IMR-90 (cell line): ENCODE measurements at regions not wholly inside any gene's neighbourhood (a gene's known extent, or its start where the extent isn't known, plus 50 kb on each side); places are given as distances from the start of the nearest gene placed in this dataset.

Source experiments
- ATAC-seq: fragments of 200-7000 bp; cut with Tn5 transposase; 2 replicates; pipeline ENCODE4 v1.9.1; 2020; ENCODE audit warnings: low read depth, mild to moderate bottlenecking, moderate library complexity
- BruUV-seq: library from RNA; stranded (reverse); fragments of 400-500 nt; replicated peaks from 2 replicates; lab custom pipeline; 2021; lab: Mats Ljungman, UMichigan
- CTCF ChIA-PET: fragments of 300-600 bp; formaldehyde crosslinking; extraction: SDS; loops from one replicate; lab custom pipeline; 2021; ENCODE audit warnings: antibody characterized with exemption; lab: Yijun Ruan, JAX
- POLR2A ChIA-PET: fragments of 300-600 bp; sonication (Branson Sonifier 250); formaldehyde crosslinking; loops from one replicate; lab custom pipeline; 2022; ENCODE audit warnings: antibody characterized with exemption; ENCODE audit not compliant: unreplicated experiment; lab: Charles Lee
- DNase-seq: peaks from one replicate; pipeline ENCODE4 v3.0.0; 2013
- H2AFZ ChIP-seq: replicated peaks from 2 replicates; pipeline ENCODE3; 2013; ENCODE audit warnings: low read length, mild to moderate bottlenecking; ENCODE audit not compliant: poor library complexity
- H2AK5ac ChIP-seq: 2 replicates; pipeline ENCODE4 v1.6.1; 2013; ENCODE audit warnings: low read depth, low read length, inconsistent platforms
- H2AK9ac ChIP-seq: replicated peaks from 2 replicates; pipeline ENCODE3; 2013; ENCODE audit warnings: mild to moderate bottlenecking, low read depth, low read length, moderate library complexity; ENCODE audit not compliant: poor library complexity
- H2BK120ac ChIP-seq: 2 replicates; pipeline ENCODE4 v1.6.1; 2013; ENCODE audit warnings: low read depth, low read length, inconsistent platforms
- H2BK15ac ChIP-seq: 3 replicates; pipeline ENCODE4 v1.6.1; 2013; ENCODE audit warnings: low read depth, low read length, inconsistent platforms
- H2BK20ac ChIP-seq: 2 replicates; pipeline ENCODE4 v1.6.1; 2013; ENCODE audit warnings: low read depth, mild to moderate bottlenecking, inconsistent platforms, low read length, moderate library complexity
- H2BK5ac ChIP-seq: 2 replicates; pipeline ENCODE4 v1.6.1; 2013; ENCODE audit warnings: mild to moderate bottlenecking, low read depth, low read length, inconsistent platforms; ENCODE audit not compliant: poor library complexity, severe bottlenecking
- H3K14ac ChIP-seq: replicated peaks from 2 replicates; pipeline ENCODE4 v1.6.1; 2013; ENCODE audit warnings: low read depth, low read length, inconsistent platforms
- H3K18ac ChIP-seq: 2 replicates; pipeline ENCODE4 v1.6.1; 2013; ENCODE audit warnings: low read depth, low read length, control low read depth
- H3K23ac ChIP-seq: 2 replicates; pipeline ENCODE4 v1.6.1; 2013; ENCODE audit warnings: low read depth, low read length, inconsistent platforms
- H3K27ac ChIP-seq: 2 replicates; pipeline ENCODE4 v1.5.1; 2013; ENCODE audit warnings: mild to moderate bottlenecking, control low read depth, low read length; ENCODE audit not compliant: insufficient read depth
- H3K27me3 ChIP-seq: 2 replicates; pipeline ENCODE4 v1.6.1; 2013; ENCODE audit warnings: low read length; ENCODE audit not compliant: control insufficient read depth, insufficient read depth
- H3K36me3 ChIP-seq: 2 replicates; pipeline ENCODE4 v1.6.1; 2013; ENCODE audit warnings: low read length, mixed read lengths; ENCODE audit not compliant: control insufficient read depth, insufficient read depth
- H3K4ac ChIP-seq: 2 replicates; pipeline ENCODE4 v1.6.1; 2013; ENCODE audit warnings: low read depth, low read length, inconsistent platforms
- H3K4me1 ChIP-seq: 2 replicates; pipeline ENCODE4 v1.6.1; 2013; ENCODE audit warnings: low read length, mixed read lengths; ENCODE audit not compliant: control insufficient read depth, insufficient read depth
- H3K4me2 ChIP-seq: 2 replicates; pipeline ENCODE4 v1.6.1; 2013; ENCODE audit warnings: low read depth, mild to moderate bottlenecking, control low read depth, low read length, moderate library complexity
- H3K4me3 ChIP-seq: 2 replicates; pipeline ENCODE4 v1.5.1; 2013; ENCODE audit warnings: low read depth, mild to moderate bottlenecking, control low read depth, low read length, moderate library complexity; ENCODE audit not compliant: insufficient read depth
- H3K56ac ChIP-seq: 2 replicates; pipeline ENCODE4 v1.6.1; 2013; ENCODE audit warnings: low read length, inconsistent platforms; ENCODE audit not compliant: insufficient read depth; ENCODE audit errors: extremely low read depth
- H3K79me1 ChIP-seq, 2 experiments: 2 replicates each; pipeline ENCODE4 v1.6.1; 2013; ENCODE audit warnings: low read length in 2 of 2, inconsistent platforms in 1 of 2, low read depth in 1 of 2
- H3K9ac ChIP-seq: 2 replicates; pipeline ENCODE4 v1.6.1; 2013; ENCODE audit warnings: low read depth, low read length, control low read depth
- H3K9me1 ChIP-seq: 2 replicates; pipeline ENCODE4 v1.6.1; 2013; ENCODE audit warnings: low read length, inconsistent platforms; ENCODE audit not compliant: insufficient read depth
- H3K9me3 ChIP-seq: 2 replicates; pipeline ENCODE4 v1.6.1; 2013; ENCODE audit warnings: low read length; ENCODE audit not compliant: control insufficient read depth, insufficient read depth
- H4K20me1 ChIP-seq: 2 replicates; pipeline ENCODE4 v1.6.1; 2013; ENCODE audit warnings: low read length, inconsistent platforms; ENCODE audit not compliant: insufficient read depth
- H4K5ac ChIP-seq: 2 replicates; pipeline ENCODE4 v1.6.1; 2013; ENCODE audit warnings: mild to moderate bottlenecking, low read depth, low read length, control low read depth
- H4K8ac ChIP-seq, 2 experiments: 2 replicates each; pipeline ENCODE4 v1.6.1; 2013; ENCODE audit warnings: low read depth in 2 of 2, low read length in 2 of 2, control low read depth in 1 of 2, inconsistent platforms in 1 of 2
- H4K91ac ChIP-seq: 2 replicates; pipeline ENCODE4 v1.6.1; 2013; ENCODE audit warnings: low read depth, low read length, inconsistent platforms; ENCODE audit not compliant: insufficient read depth
- CHD1 ChIP-seq: IDR thresholded peaks from 2 replicates; pipeline ENCODE4 v1.6.1; 2012; ENCODE audit warnings: low read depth, low read length, improper control_type of control experiment
- ELK1 ChIP-seq: fragments of 150-350 bp; IDR thresholded peaks from 2 replicates; pipeline ENCODE4 v1.6.1; 2016; ENCODE audit warnings: low read depth, mild to moderate bottlenecking, low read length, moderate library complexity, borderline replicate concordance
- FOS ChIP-seq: fragments of 150-350 bp; IDR thresholded peaks from 2 replicates; pipeline ENCODE4 v1.6.1; 2016; ENCODE audit warnings: low read depth, low read length
- MAFK ChIP-seq: IDR thresholded peaks from 2 replicates; pipeline ENCODE4 v1.6.1; 2012; ENCODE audit warnings: low read depth, low read length, improper control_type of control experiment
- MAZ ChIP-seq: IDR thresholded peaks from 2 replicates; pipeline ENCODE4 v1.6.1; 2012; ENCODE audit warnings: low read depth, mild to moderate bottlenecking, low read length, improper control_type of control experiment, moderate library complexity, borderline replicate concordance
- NFE2L2 ChIP-seq: fragments of 150-350 bp; IDR thresholded peaks from 2 replicates; pipeline ENCODE4 v1.6.1; 2016; ENCODE audit warnings: low read depth, mild to moderate bottlenecking, low read length
- POLR2A ChIP-seq: IDR thresholded peaks from 2 replicates; pipeline ENCODE4 v1.6.1; 2012; ENCODE audit warnings: mild to moderate bottlenecking, low read depth, low read length
- RCOR1 ChIP-seq: IDR thresholded peaks from 2 replicates; pipeline ENCODE4 v1.6.1; 2012; ENCODE audit warnings: mild to moderate bottlenecking, low read length, improper control_type of control experiment; ENCODE audit not compliant: insufficient replicate concordance
- RFX5 ChIP-seq: IDR thresholded peaks from 2 replicates; pipeline ENCODE4 v1.8.0; 2012; ENCODE audit warnings: low read depth, mild to moderate bottlenecking, low read length, moderate library complexity
- SMC3 ChIP-seq: fragments of 150-350 bp; IDR thresholded peaks from 2 replicates; pipeline ENCODE4 v1.6.1; 2016; ENCODE audit warnings: low read depth, mild to moderate bottlenecking, antibody characterized with exemption, low read length, moderate library complexity
- USF2 ChIP-seq: fragments of 150-350 bp; IDR thresholded peaks from 2 replicates; pipeline ENCODE4 v1.6.1; 2017; ENCODE audit warnings: mild to moderate bottlenecking, antibody characterized with exemption, low read length, low read depth
- WGBS, 2 experiments: methylation state at CpG; one replicate each; pipeline versions ENCODE4 v1.1.5 to v1.1.7; 2013; ENCODE audit warnings: missing lambda C conversion rate in 2 of 2; ENCODE audit not compliant: insufficient read length in 1 of 2; ENCODE audit errors: extremely low coverage in 2 of 2; 5-methylcytosine and 5-hydroxymethylcytosine counted together
- dilution Hi-C: fragments of 300-500 bp; cut with HindIII; formaldehyde crosslinking; loops from one replicate; pipeline ENCODE4 v1.14.3; 2018; ENCODE audit warnings: low sequenced_read_pairs; ENCODE audit not compliant: unreplicated experiment
- in situ Hi-C: fragments of 300-500 bp; cut with MboI; formaldehyde crosslinking; loops from 3 replicates; pipeline ENCODE4 v1.14.3; 2019; ENCODE audit warnings: low sequenced_read_pairs, inconsistent platforms, mixed read lengths
- intact Hi-C: fragments of 100-400 bp; cut with micrococcal nuclease; formaldehyde crosslinking; loops from 2 replicates; pipeline ENCODE4 v1.10.0; 2022

- H2AK9ac ChIP-seq, result no peak overlapping the region
- no peaks in the 10 kb centered on the region for H4K20me1 ChIP-seq
- no peaks in the 10 kb centered on the region; the same call in 1 of the 2 replicates for H3K36me3 ChIP-seq
- no peaks in the 10 kb centered on the region for H3K9me3 ChIP-seq
- H3K4me1 ChIP-seq, result peaks cover 3% of the 10 kb centered on the region
- intact Hi-C loops, result no loop called here
- H4K91ac ChIP-seq, result no peak overlapping the region
- no peak overlapping the region for H2BK5ac ChIP-seq
- no peak overlapping the region for H3K56ac ChIP-seq
- no TSS peak for BruUV-seq
- in situ Hi-C loops, result no loop called here
- H4K8ac ChIP-seq, result no peak overlapping the region
- H2BK15ac ChIP-seq, result no peak overlapping the region
- no peak overlapping the region for H2AFZ ChIP-seq
- H3K14ac ChIP-seq, result no peak overlapping the region
- no peak overlapping the region for H3K4me2 ChIP-seq
- H2BK20ac ChIP-seq, result no peak overlapping the region
- no peak overlapping the region for H3K9ac ChIP-seq
- H3K23ac ChIP-seq, result no peak overlapping the region
- dilution Hi-C loops, result no loop called here
- TF ChIP-seq MAFK (no peak), SMC3 (no peak), RCOR1 (no peak), MAZ (no peak), RFX5 (no peak), USF2 (no peak), FOS (no peak), POLR2A (no peak), NFE2L2 (no peak), CHD1 (no peak), ELK1 (no peak)
- no peak overlapping the region for H3K4ac ChIP-seq
- H3K27me3 ChIP-seq, result no peaks in the 10 kb centered on the region
- no CpG with 5 or more reads among the region's 4 CpGs for WGBS, 2 experiments
- no peak overlapping the region for H3K27ac ChIP-seq
- no peak overlapping the region for H2AK5ac ChIP-seq
- no peak for ATAC-seq
- no peaks in the 10 kb centered on the region for H3K79me1 ChIP-seq
- POLR2A ChIA-PET, result no interaction called here
- no peak overlapping the region for H3K4me3 ChIP-seq
- CTCF ChIA-PET, result no interaction called here
- H4K5ac ChIP-seq, result no peak overlapping the region
- no peak overlapping the region for H3K18ac ChIP-seq
- H2BK120ac ChIP-seq, result no peak overlapping the region
- no peak for DNase-seq
- H3K9me1 ChIP-seq, result no peaks in the 10 kb centered on the region
These were observed 56.1 kb upstream of the ADAMTS9 start for GRCh38 chr3:64743887-64744243.
